Mucosa of descending colon (tissue), 3 donors: ENCODE measurements at regions not wholly inside any gene's neighbourhood (a gene's known extent, or its start where the extent isn't known, plus 50 kb on each side); places are given as distances from the start of the nearest gene placed in this dataset.

Experiments used
- ATAC-seq: fragments of 200-7000 bp; cut with Tn5 transposase; one replicate; pipeline ENCODE4 v1.9.1; 2020; ENCODE audit warnings: mild to moderate bottlenecking, moderate library complexity
- DNase-seq, 3 donors: peaks; one replicate each; pipeline ENCODE4 v3.0.0-alpha.2; 2020
- H3K36me3 ChIP-seq: fragments of 200-600 bp; one replicate; pipeline ENCODE4 v1.8.0; 2021; ENCODE audit warnings: low read depth, mild to moderate bottlenecking
- H3K4me1 ChIP-seq: fragments of 200-600 bp; one replicate; pipeline ENCODE4 v1.8.0; 2021; ENCODE audit warnings: low read depth, mild to moderate bottlenecking
- H3K4me3 ChIP-seq: fragments of 200-600 bp; one replicate; pipeline ENCODE4 v1.8.0; 2021; ENCODE audit warnings: mild to moderate bottlenecking
- H3K9me3 ChIP-seq: fragments of 200-600 bp; one replicate; pipeline ENCODE4 v1.8.0; 2021; ENCODE audit warnings: mild to moderate bottlenecking
- CTCF ChIP-seq: fragments of 200-600 bp; IDR thresholded peaks from one replicate; pipeline ENCODE4 v1.8.0; 2022; ENCODE audit warnings: antibody characterized with exemption, mild to moderate bottlenecking
- intact Hi-C, 2 donors: fragments of 100-400 bp; cut with DNase I in 1 of 2; cut with micrococcal nuclease in 1 of 2; formaldehyde crosslinking; loops; one replicate each; pipeline versions ENCODE4 v1.11.0 to v1.11.1; 2022; cut with DNase I, micrococcal nuclease
- donor health status: DM: no; HTN: no; CAD: no; lungs with moderate emphysema.
- donor health status: DM: no; HTN: no; CAD: no.
- donor health status: DM: no; HTN: yes; CAD: no.

- no peak overlapping the region for H3K4me3 ChIP-seq
- ATAC-seq = no peak
- no peak for DNase-seq
- H3K4me1 ChIP-seq = no peaks in the 10 kb centered on the region
- intact Hi-C loops = no loop called here
- no peaks in the 10 kb centered on the region for H3K9me3 ChIP-seq
- H3K36me3 ChIP-seq = no peaks in the 10 kb centered on the region
- no peak for TF ChIP-seq CTCF
Observed at GRCh38 chr4:72671980-72672379, 103.0 kb upstream of the ADAMTS3 start.

GRCh38 chr4:72670521-72670920 is 101.5 kb upstream of the ADAMTS3 start:
- DNase-seq = no peak
- intact Hi-C loops = no loop called here
- no peak for TF ChIP-seq CTCF
- no peaks in the 10 kb centered on the region for H3K4me1 ChIP-seq
- no peaks in the 10 kb centered on the region for H3K9me3 ChIP-seq
- no peaks in the 10 kb centered on the region for H3K36me3 ChIP-seq
- ATAC-seq = no peak
- H3K4me3 ChIP-seq = no peak overlapping the region

- Histone ChIP-seq H3K9me3 (no peaks in the 10 kb centered on the region), H3K4me1 (no peaks in the 10 kb centered on the region), H3K36me3 (no peaks in the 10 kb centered on the region), H3K4me3 (no peak overlapping the region)
- no peak for ATAC-seq
- intact Hi-C loops = no loop called here
- no peak for TF ChIP-seq CTCF
- DNase-seq = peak in 1 of 3 donors; percentile 19
Observed at GRCh38 chr4:72666910-72667309, 97.9 kb upstream of the ADAMTS3 start.

- Histone ChIP-seq H3K36me3 (no peaks in the 10 kb centered on the region), H3K9me3 (no peaks in the 10 kb centered on the region), H3K4me1 (no peaks in the 10 kb centered on the region), H3K4me3 (no peak overlapping the region)
- ATAC-seq (no peak), DNase-seq (no peak)
- no peak for TF ChIP-seq CTCF
- intact Hi-C loops = no loop called here
Observed at GRCh38 chr4:72665171-72665968, 96.3 kb upstream of the ADAMTS3 start.

- intact Hi-C loops = no loop called here
Observed at GRCh38 chr4:72663828-72664227, 94.8 kb upstream of the ADAMTS3 start.

More at GRCh38 chr4:72663828-72664227, 94.8 kb upstream of the ADAMTS3 start:
- Histone ChIP-seq H3K4me3 (no peak overlapping the region), H3K4me1 (no peaks in the 10 kb centered on the region), H3K9me3 (no peaks in the 10 kb centered on the region), H3K36me3 (no peaks in the 10 kb centered on the region)
- no peak for TF ChIP-seq CTCF
- ATAC-seq (no peak), DNase-seq (no peak)
